ENCODE measurements at regions not wholly inside any gene's neighbourhood (a gene's known extent, or its start where the extent isn't known, plus 50 kb on each side); places are given as distances from the start of the nearest gene placed in this dataset.

GRCh38 chr1:87642581-87643221 is 314.0 kb downstream of the LMO4 start:
- no peak for FAIRE-seq
- no peak for DNase-seq (ENCODE audit: insufficient read length, low spot score)
- TF ChIP-seq POU2F2 (IDR thresholded peaks at IDR 0.05; ENCODE audit: low read depth, low read length) (no peak), TAF1 (IDR thresholded peaks at IDR 0.05; ENCODE audit: low read depth, low read length) (no peak), POLR2A (IDR thresholded peaks at IDR 0.05; ENCODE audit: low read depth, low read length) (no peak), PAX5 (IDR thresholded peaks at IDR 0.05; ENCODE audit: insufficient read depth, low read length, severe bottlenecking) (no peak), POLR2AphosphoS5 (IDR thresholded peaks at IDR 0.05; ENCODE audit: low read depth, low read length) (no peak), SPI1 (IDR thresholded peaks at IDR 0.05; ENCODE audit: low read depth, low read length) (no peak)

GRCh38 chr1:87644033-87644578 is 315.4 kb downstream of the LMO4 start:
- no peak for TF ChIP-seq POLR2AphosphoS5 (IDR thresholded peaks at IDR 0.05; ENCODE audit: low read depth, low read length)
- no peak for TF ChIP-seq POLR2A (IDR thresholded peaks at IDR 0.05; ENCODE audit: low read depth, low read length)
- DNase-seq (ENCODE audit: insufficient read length, low spot score) (no peak), FAIRE-seq (no peak)

- no peak for DNase-seq (ENCODE audit: insufficient read length, low spot score)
- FAIRE-seq, result no peak
- TF ChIP-seq TAF1 (IDR thresholded peaks at IDR 0.05; ENCODE audit: low read depth, low read length) (no peak), POLR2A (IDR thresholded peaks at IDR 0.05; ENCODE audit: low read depth, low read length) (no peak), POLR2AphosphoS5 (IDR thresholded peaks at IDR 0.05; ENCODE audit: low read depth, low read length) (no peak), POU2F2 (IDR thresholded peaks at IDR 0.05; ENCODE audit: low read depth, low read length) (no peak), PAX5 (IDR thresholded peaks at IDR 0.05; ENCODE audit: insufficient read depth, low read length, severe bottlenecking) (no peak), SPI1 (IDR thresholded peaks at IDR 0.05; ENCODE audit: low read depth, low read length) (no peak)
Observed at GRCh38 chr1:87644579-87645190, 316.0 kb downstream of the LMO4 start.

- FAIRE-seq (no peak), DNase-seq (ENCODE audit: insufficient read length, low spot score) (no peak)
- TF ChIP-seq POLR2AphosphoS5 (IDR thresholded peaks at IDR 0.05; ENCODE audit: low read depth, low read length) (no peak), POLR2A (IDR thresholded peaks at IDR 0.05; ENCODE audit: low read depth, low read length) (no peak), SPI1 (IDR thresholded peaks at IDR 0.05; ENCODE audit: low read depth, low read length) (no peak), POU2F2 (IDR thresholded peaks at IDR 0.05; ENCODE audit: low read depth, low read length) (no peak), PAX5 (IDR thresholded peaks at IDR 0.05; ENCODE audit: insufficient read depth, low read length, severe bottlenecking) (no peak), TAF1 (IDR thresholded peaks at IDR 0.05; ENCODE audit: low read depth, low read length) (no peak)
Observed at GRCh38 chr1:87647430-87648177, 318.9 kb downstream of the LMO4 start.

GRCh38 chr1:87648323-87649119 is 319.8 kb downstream of the LMO4 start:
- FAIRE-seq, result no peak
- DNase-seq (ENCODE audit: insufficient read length, low spot score), result no peak
- TF ChIP-seq SPI1 (IDR thresholded peaks at IDR 0.05; ENCODE audit: low read depth, low read length) (no peak), POU2F2 (IDR thresholded peaks at IDR 0.05; ENCODE audit: low read depth, low read length) (no peak), PAX5 (IDR thresholded peaks at IDR 0.05; ENCODE audit: insufficient read depth, low read length, severe bottlenecking) (no peak), POLR2A (IDR thresholded peaks at IDR 0.05; ENCODE audit: low read depth, low read length) (no peak), POLR2AphosphoS5 (IDR thresholded peaks at IDR 0.05; ENCODE audit: low read depth, low read length) (no peak), TAF1 (IDR thresholded peaks at IDR 0.05; ENCODE audit: low read depth, low read length) (no peak)

- DNase-seq (ENCODE audit: insufficient read length, low spot score) (no peak), FAIRE-seq (no peak)
- TF ChIP-seq POLR2A (IDR thresholded peaks at IDR 0.05; ENCODE audit: low read depth, low read length), result no peak
- no peak for TF ChIP-seq PAX5 (IDR thresholded peaks at IDR 0.05; ENCODE audit: insufficient read depth, low read length, severe bottlenecking)
- no peak for TF ChIP-seq TAF1 (IDR thresholded peaks at IDR 0.05; ENCODE audit: low read depth, low read length)
- TF ChIP-seq SPI1 (IDR thresholded peaks at IDR 0.05; ENCODE audit: low read depth, low read length), result no peak
Observed at GRCh38 chr1:87650306-87650705, 321.6 kb downstream of the LMO4 start.

GRCh38 chr1:87652176-87652575 is 323.5 kb downstream of the LMO4 start:
- FAIRE-seq, result no peak
- TF ChIP-seq SPI1 (IDR thresholded peaks at IDR 0.05; ENCODE audit: low read depth, low read length), result no peak

GRCh38 chr1:87665151-87665550 is 336.5 kb downstream of the LMO4 start:
- DNase-seq (ENCODE audit: insufficient read length, low spot score), result no peak
- no peak for TF ChIP-seq POLR2A (IDR thresholded peaks at IDR 0.05; ENCODE audit: low read depth, low read length)
- no peak for TF ChIP-seq SPI1 (IDR thresholded peaks at IDR 0.05; ENCODE audit: low read depth, low read length)
- TF ChIP-seq POLR2AphosphoS5 (IDR thresholded peaks at IDR 0.05; ENCODE audit: low read depth, low read length), result no peak
- TF ChIP-seq TAF1 (IDR thresholded peaks at IDR 0.05; ENCODE audit: low read depth, low read length), result no peak
- TF ChIP-seq PAX5 (IDR thresholded peaks at IDR 0.05; ENCODE audit: insufficient read depth, low read length, severe bottlenecking), result no peak
- TF ChIP-seq POU2F2 (IDR thresholded peaks at IDR 0.05; ENCODE audit: low read depth, low read length), result no peak
- no peak for FAIRE-seq

More at GRCh38 chr1:87652176-87652575, 323.5 kb downstream of the LMO4 start:
- no peak for DNase-seq (ENCODE audit: insufficient read length, low spot score)

GRCh38 chr1:87666681-87667080 is 338.0 kb downstream of the LMO4 start:
- DNase-seq (ENCODE audit: insufficient read length, low spot score) (no peak), FAIRE-seq (no peak)
- no peak for TF ChIP-seq TAF1 (IDR thresholded peaks at IDR 0.05; ENCODE audit: low read depth, low read length)
- TF ChIP-seq POU2F2 (IDR thresholded peaks at IDR 0.05; ENCODE audit: low read depth, low read length), result no peak
- TF ChIP-seq PAX5 (IDR thresholded peaks at IDR 0.05; ENCODE audit: insufficient read depth, low read length, severe bottlenecking), result no peak
- no peak for TF ChIP-seq POLR2A (IDR thresholded peaks at IDR 0.05; ENCODE audit: low read depth, low read length)
- TF ChIP-seq POLR2AphosphoS5 (IDR thresholded peaks at IDR 0.05; ENCODE audit: low read depth, low read length), result no peak
- no peak for TF ChIP-seq SPI1 (IDR thresholded peaks at IDR 0.05; ENCODE audit: low read depth, low read length)
